Left lung (tissue), 4 donors: ENCODE measurements at regions not wholly inside any gene's neighbourhood (a gene's known extent, or its start where the extent isn't known, plus 50 kb on each side); places are given as distances from the start of the nearest gene placed in this dataset.
A peak's percentile ranks its signal among the peaks of the same experiment; 100 is the strongest.

Experiments used
- ATAC-seq: fragments of 200-7000 bp; cut with Tn5 transposase; one replicate; pipeline ENCODE4 v1.9.1; 2020; ENCODE audit warnings: moderate library complexity
- DNase-seq, 4 donors: peaks; one replicate each; pipeline ENCODE4 v3.0.0-alpha.2; 2013 to 2020
- H3K27ac ChIP-seq, 2 donors: fragments of 200-600 bp; sonication (generic) in 1 of 2; one replicate each; pipeline versions ENCODE4 v1.5.0 to v1.8.0; 2020 to 2021
- H3K27me3 ChIP-seq, 2 donors: fragments of 200-600 bp; sonication (generic) in 1 of 2; one replicate each; pipeline versions ENCODE4 v1.5.0 to v1.8.0; 2020 to 2021
- H3K36me3 ChIP-seq, 2 donors: fragments of 200-600 bp; sonication (generic) in 1 of 2; one replicate each; pipeline versions ENCODE4 v1.5.0 to v1.8.0; 2020 to 2021
- H3K4me1 ChIP-seq, 2 donors: fragments of 200-600 bp; one replicate each; pipeline ENCODE4 v1.8.0; 2021
- H3K4me3 ChIP-seq, 2 donors: fragments of 200-600 bp; sonication (generic) in 1 of 2; one replicate each; pipeline versions ENCODE4 v1.5.0 to v1.8.0; 2020 to 2021; ENCODE audit warnings: mild to moderate bottlenecking in 1 of 2
- H3K9me3 ChIP-seq, 2 donors: fragments of 200-600 bp; sonication (generic) in 1 of 2; one replicate each; pipeline versions ENCODE4 v1.5.0 to v1.8.0; 2020 to 2021
- intact Hi-C, 2 donors: fragments of 100-400 bp; cut with DNase I; formaldehyde crosslinking; loops; one replicate each; pipeline versions ENCODE4 v1.11.2 to v1.14.2; 2022
- TF ChIP-seq, protein P1 (sequence below), 2 donors: fragments of 200-600 bp; sonication (generic) in 1 of 2; IDR thresholded peaks; one replicate each; pipeline versions ENCODE4 v1.5.0 to v1.8.0; 2021; ENCODE audit warnings: antibody characterized with exemption in 2 of 2
- donor health status: DM: no; HTN: yes; CAD: no.
- donor health status: DM: no; HTN: no; CAD: no.

- TF ChIP-seq, protein P1, sequence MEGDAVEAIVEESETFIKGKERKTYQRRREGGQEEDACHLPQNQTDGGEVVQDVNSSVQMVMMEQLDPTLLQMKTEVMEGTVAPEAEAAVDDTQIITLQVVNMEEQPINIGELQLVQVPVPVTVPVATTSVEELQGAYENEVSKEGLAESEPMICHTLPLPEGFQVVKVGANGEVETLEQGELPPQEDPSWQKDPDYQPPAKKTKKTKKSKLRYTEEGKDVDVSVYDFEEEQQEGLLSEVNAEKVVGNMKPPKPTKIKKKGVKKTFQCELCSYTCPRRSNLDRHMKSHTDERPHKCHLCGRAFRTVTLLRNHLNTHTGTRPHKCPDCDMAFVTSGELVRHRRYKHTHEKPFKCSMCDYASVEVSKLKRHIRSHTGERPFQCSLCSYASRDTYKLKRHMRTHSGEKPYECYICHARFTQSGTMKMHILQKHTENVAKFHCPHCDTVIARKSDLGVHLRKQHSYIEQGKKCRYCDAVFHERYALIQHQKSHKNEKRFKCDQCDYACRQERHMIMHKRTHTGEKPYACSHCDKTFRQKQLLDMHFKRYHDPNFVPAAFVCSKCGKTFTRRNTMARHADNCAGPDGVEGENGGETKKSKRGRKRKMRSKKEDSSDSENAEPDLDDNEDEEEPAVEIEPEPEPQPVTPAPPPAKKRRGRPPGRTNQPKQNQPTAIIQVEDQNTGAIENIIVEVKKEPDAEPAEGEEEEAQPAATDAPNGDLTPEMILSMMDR (IDR thresholded peaks at IDR 0.05) = no peak
- Histone ChIP-seq H3K27ac (no peak overlapping the region), H3K4me1 (no peaks in the 10 kb centered on the region), H3K9me3 (peaks cover 0 to 2% of the 10 kb centered on the region in 2 donors), H3K36me3 (no peaks in the 10 kb centered on the region), H3K4me3 (no peak overlapping the region), H3K27me3 (no peaks in the 10 kb centered on the region)
- intact Hi-C loops = no loop called here
- no peak for DNase-seq
- ATAC-seq = no peak
Measured at GRCh38 chrX:99394456-99394855, 1015.6 kb downstream of the PCDH19 start.

- H3K4me1 ChIP-seq = no peaks in the 10 kb centered on the region
- no peaks in the 10 kb centered on the region for H3K27me3 ChIP-seq
- no peak for DNase-seq
- H3K27ac ChIP-seq = no peak overlapping the region
- TF ChIP-seq, protein P1 (IDR thresholded peaks at IDR 0.05) = no peak
- intact Hi-C loops = no loop called here
- peaks cover 0 to 4% of the 10 kb centered on the region in 2 donors for H3K9me3 ChIP-seq
- H3K4me3 ChIP-seq = no peak overlapping the region
- H3K36me3 ChIP-seq = no peaks in the 10 kb centered on the region
- ATAC-seq = no peak
Measured at GRCh38 chrX:99384594-99385374, 1025.3 kb downstream of the PCDH19 start.

GRCh38 chrX:99383786-99384185, 1026.3 kb downstream of the PCDH19 start:
- TF ChIP-seq, protein P1 (IDR thresholded peaks at IDR 0.05) = no peak
- DNase-seq = no peak
- intact Hi-C loops = no loop called here
- no peaks in the 10 kb centered on the region for H3K27me3 ChIP-seq
- H3K4me3 ChIP-seq = no peak overlapping the region
- H3K36me3 ChIP-seq = no peaks in the 10 kb centered on the region
- H3K27ac ChIP-seq = no peak overlapping the region
- H3K9me3 ChIP-seq = peaks cover 0 to 4% of the 10 kb centered on the region in 2 donors
- no peaks in the 10 kb centered on the region for H3K4me1 ChIP-seq
- no peak for ATAC-seq

DNA sequence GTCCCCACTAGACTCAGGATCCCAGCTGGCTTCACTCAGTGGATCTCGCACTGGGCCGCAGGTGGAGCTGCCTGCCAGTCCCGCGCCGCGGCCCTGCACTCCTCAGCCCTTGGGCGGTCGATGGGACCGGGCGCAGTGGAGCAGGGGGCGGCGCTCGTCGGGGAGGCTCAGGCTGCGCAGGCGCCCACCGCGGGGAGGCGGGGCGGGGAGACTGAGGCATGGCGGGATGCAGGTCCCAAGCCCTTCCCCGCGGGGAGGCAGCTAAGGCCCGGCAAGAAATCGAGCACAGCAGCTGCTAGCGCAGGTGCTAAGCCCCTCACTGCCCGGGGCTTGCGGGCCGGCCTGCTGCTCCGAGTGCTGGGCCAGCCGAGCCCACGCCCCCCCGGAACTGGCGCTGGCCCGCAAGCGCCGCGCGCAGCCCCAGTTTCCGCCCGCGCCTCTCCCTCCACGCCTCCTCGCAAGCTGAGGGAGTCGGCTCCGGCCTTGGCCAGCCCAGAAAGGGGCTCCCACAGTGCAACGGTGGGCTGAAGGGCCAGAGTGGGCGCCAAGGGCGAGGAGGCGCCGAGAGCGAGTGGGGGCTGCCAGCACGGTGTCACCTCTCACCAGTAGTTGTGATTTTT, 1038.0 kb downstream of the PCDH19 start:
- Histone ChIP-seq H3K27me3 (no peaks in the 10 kb centered on the region), H3K27ac (no peak overlapping the region), H3K9me3 (peaks cover 0 to 2% of the 10 kb centered on the region in 2 donors), H3K4me1 (no peaks in the 10 kb centered on the region), H3K4me3 (no peak overlapping the region), H3K36me3 (no peaks in the 10 kb centered on the region)
- intact Hi-C loops = no loop called here
- DNase-seq = peak in 1 of 4 donors; percentile 39
- no peak for ATAC-seq
- TF ChIP-seq, protein P1 (IDR thresholded peaks at IDR 0.05) = no peak

GRCh38 chrX:99353412-99353811, 1056.7 kb downstream of the PCDH19 start:
- DNase-seq (no peak), ATAC-seq (no peak)
- TF ChIP-seq, protein P1 (IDR thresholded peaks at IDR 0.05) = no peak
- intact Hi-C loops = no loop called here
- Histone ChIP-seq H3K4me1 (no peaks in the 10 kb centered on the region), H3K36me3 (no peaks in the 10 kb centered on the region), H3K4me3 (no peak overlapping the region), H3K27ac (no peak overlapping the region), H3K9me3 (no peaks in the 10 kb centered on the region), H3K27me3 (no peaks in the 10 kb centered on the region)
